Hepatocyte (in vitro differentiated cells): ENCODE measurements at regions not wholly inside any gene's neighbourhood (a gene's known extent, or its start where the extent isn't known, plus 50 kb on each side); places are given as distances from the start of the nearest gene placed in this dataset.

ENCODE experiments used
- DNase-seq: peaks from one replicate; pipeline ENCODE4 v3.0.0-alpha.2; 2016; ENCODE audit warnings: low spot score
- H2AFZ ChIP-seq: fragments of 200-600 bp; sonication (generic); 2 replicates; pipeline ENCODE4 v1.6.0; 2016; ENCODE audit warnings: antibody characterized with exemption, mild to moderate bottlenecking
- H3K27ac ChIP-seq: fragments of 200-600 bp; sonication (generic); 2 replicates; pipeline ENCODE4 v1.5.1; 2016; ENCODE audit warnings: mild to moderate bottlenecking
- H3K27me3 ChIP-seq: fragments of 200-600 bp; sonication (generic); 2 replicates; pipeline ENCODE4 v1.6.1; 2016
- H3K36me3 ChIP-seq: fragments of 200-600 bp; sonication (generic); replicated peaks from 2 replicates; pipeline ENCODE4 v1.5.1; 2016; ENCODE audit warnings: low read depth; ENCODE audit not compliant: insufficient read depth
- H3K4me1 ChIP-seq: fragments of 200-600 bp; sonication (generic); 2 replicates; pipeline ENCODE4 v1.5.1; 2016; ENCODE audit warnings: mild to moderate bottlenecking, moderate library complexity; ENCODE audit not compliant: insufficient read depth
- H3K4me2 ChIP-seq: fragments of 200-600 bp; sonication (generic); 2 replicates; pipeline ENCODE4 v1.6.0; 2016
- H3K4me3 ChIP-seq: fragments of 200-600 bp; sonication (generic); 2 replicates; pipeline ENCODE4 v1.5.1; 2016; ENCODE audit warnings: mild to moderate bottlenecking
- H3K79me2 ChIP-seq: fragments of 200-600 bp; sonication (generic); 2 replicates; pipeline ENCODE4 v1.6.0; 2017; ENCODE audit warnings: mild to moderate bottlenecking
- H3K9me2 ChIP-seq: fragments of 200-600 bp; sonication (generic); replicated peaks from 2 replicates; pipeline ENCODE4 v1.6.0; 2017; ENCODE audit warnings: mild to moderate bottlenecking; ENCODE audit not compliant: insufficient read depth
- H3K9me3 ChIP-seq: fragments of 200-600 bp; sonication (generic); 2 replicates; pipeline ENCODE4 v1.5.1; 2016; ENCODE audit warnings: low read depth, mild to moderate bottlenecking
- H4K20me1 ChIP-seq: fragments of 200-600 bp; sonication (generic); 2 replicates; pipeline ENCODE4 v1.6.0; 2016; ENCODE audit warnings: mild to moderate bottlenecking; ENCODE audit not compliant: insufficient read depth, poor library complexity, severe bottlenecking
- CTCF ChIP-seq: fragments of 200-600 bp; sonication (generic); IDR thresholded peaks from 2 replicates; pipeline ENCODE4 v1.5.1; 2016; ENCODE audit warnings: antibody characterized with exemption, mild to moderate bottlenecking; ENCODE audit not compliant: poor library complexity
- EZH2 ChIP-seq: fragments of 200-600 bp; sonication (generic); IDR thresholded peaks from 2 replicates; pipeline ENCODE4 v1.6.1; 2016; ENCODE audit warnings: antibody characterized with exemption, mild to moderate bottlenecking, borderline replicate concordance
- EZH2phosphoT487 ChIP-seq: fragments of 200-600 bp; sonication (generic); IDR thresholded peaks from one replicate; pipeline ENCODE4 v1.6.1; 2018; ENCODE audit warnings: antibody characterized with exemption, mild to moderate bottlenecking, low read depth, moderate library complexity; ENCODE audit not compliant: unreplicated experiment, severe bottlenecking
- WGBS: methylation state at CpG from one replicate; pipeline ENCODE4 v1.1.6; 2016; ENCODE audit warnings: low lambda C conversion rate; ENCODE audit errors: missing lambda C conversion rate; 5-methylcytosine and 5-hydroxymethylcytosine counted together

DNA sequence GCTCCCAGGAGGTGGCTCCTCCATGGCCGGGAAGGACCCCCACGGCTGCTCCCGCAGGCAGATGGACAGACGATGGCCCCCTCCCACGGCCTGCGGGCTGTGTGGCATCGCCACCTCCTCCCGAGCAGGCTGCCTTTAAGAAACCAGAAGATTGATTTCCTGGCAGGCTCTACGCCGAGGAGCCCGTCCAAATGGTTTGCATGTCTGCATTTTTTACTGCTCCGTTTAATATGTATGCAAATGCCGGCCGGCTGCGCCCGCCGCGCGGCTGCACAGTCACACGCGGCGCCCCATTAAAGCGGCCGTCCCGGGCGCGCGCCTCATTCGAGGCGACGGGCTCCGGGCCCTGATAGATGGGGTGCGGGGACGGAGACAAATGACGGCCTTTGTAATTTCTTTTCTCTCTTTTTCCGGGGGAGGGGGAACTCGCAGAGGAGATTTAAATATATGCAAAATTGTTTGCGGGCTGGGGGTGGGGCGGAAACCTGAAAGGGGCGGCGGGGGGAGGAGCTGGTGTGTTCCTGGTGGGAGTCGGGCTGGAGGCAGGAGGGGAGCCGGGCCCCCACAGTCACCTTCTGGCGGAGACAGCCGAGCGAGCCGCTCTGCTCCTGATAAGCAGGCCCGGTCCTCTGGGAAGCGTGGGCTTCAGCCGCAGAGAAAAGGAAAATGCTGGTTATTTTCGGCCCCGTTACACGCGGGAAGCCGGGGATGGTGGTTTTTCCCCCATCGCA lies 158.7 kb upstream of the IER5L start:
- no peaks in the 10 kb centered on the region for H4K20me1 ChIP-seq
- H3K9me2 ChIP-seq: no peaks in the 10 kb centered on the region
- no peaks in the 10 kb centered on the region for H3K27me3 ChIP-seq
- peak overlapping the region; percentile 70 for H3K4me2 ChIP-seq
- no peaks in the 10 kb centered on the region for H3K79me2 ChIP-seq
- H3K4me3 ChIP-seq: no peak overlapping the region
- no peaks in the 10 kb centered on the region for H3K36me3 ChIP-seq
- 13% methylated on average over 48 of the region's 56 CpGs for WGBS
- TF ChIP-seq EZH2phosphoT487: no peak
- no peak for TF ChIP-seq CTCF
- TF ChIP-seq EZH2: no peak
- no peaks in the 10 kb centered on the region for H3K9me3 ChIP-seq
- peak overlapping the region; percentile 21 for H2AFZ ChIP-seq
- H3K4me1 ChIP-seq: peaks cover 51% of the 10 kb centered on the region
- DNase-seq: peak; percentile 81
- H3K27ac ChIP-seq: peak overlapping the region; percentile 96

- Histone ChIP-seq H3K9me3 (no peaks in the 10 kb centered on the region), H3K36me3 (no peaks in the 10 kb centered on the region), H3K4me2 (peak overlapping the region; percentile 70), H3K27me3 (no peaks in the 10 kb centered on the region), H3K4me3 (no peak overlapping the region), H3K4me1 (peaks cover 51% of the 10 kb centered on the region), H3K9me2 (no peaks in the 10 kb centered on the region), H3K27ac (peak overlapping the region; percentile 96), H2AFZ (peak overlapping the region; percentile 13), H3K79me2 (no peaks in the 10 kb centered on the region), H4K20me1 (no peaks in the 10 kb centered on the region)
- 74% methylated on average over 5 of the region's 5 CpGs for WGBS
- no peak for TF ChIP-seq EZH2
- no peak for DNase-seq
Observed at GRCh38 chr9:129336130-129336528, 158.1 kb upstream of the IER5L start.

DNA sequence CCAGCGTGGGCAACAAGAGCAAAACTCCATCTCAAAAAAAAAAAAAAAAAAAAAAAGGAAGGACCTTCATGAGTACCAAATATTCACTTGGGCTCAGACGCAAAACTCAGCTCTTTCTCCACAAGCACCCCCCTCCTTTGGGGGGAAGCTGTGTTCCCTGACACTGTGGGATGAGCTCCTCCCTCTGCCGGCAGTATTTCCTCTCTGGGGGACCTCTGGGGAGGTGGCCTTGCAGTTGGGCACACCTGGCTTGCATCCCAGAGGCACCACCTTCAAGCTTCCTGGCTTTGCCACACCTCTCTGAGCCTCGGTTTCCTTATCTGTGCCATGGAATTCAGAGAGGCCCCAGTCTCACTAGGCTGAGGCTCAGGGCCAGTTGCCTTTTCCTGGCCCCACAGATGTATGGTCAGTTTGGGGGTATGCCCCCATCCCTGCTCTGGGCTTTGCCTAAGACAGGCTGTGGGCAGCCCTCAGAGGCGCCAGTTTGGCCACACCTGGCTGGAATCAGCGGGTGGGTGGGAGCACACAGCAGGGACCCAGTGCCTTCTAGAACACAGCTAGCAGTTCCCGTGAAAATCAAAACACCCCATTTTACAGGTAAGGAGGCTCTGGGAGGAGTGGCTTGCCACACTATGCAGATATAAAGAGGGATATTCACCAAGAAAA lies 157.5 kb upstream of the IER5L start:
- Histone ChIP-seq H3K27me3 (no peaks in the 10 kb centered on the region), H3K4me1 (peaks cover 51% of the 10 kb centered on the region), H4K20me1 (no peaks in the 10 kb centered on the region), H2AFZ (no peak overlapping the region), H3K27ac (peak overlapping the region; percentile 96), H3K9me2 (no peaks in the 10 kb centered on the region), H3K9me3 (no peaks in the 10 kb centered on the region), H3K4me2 (peak overlapping the region; percentile 70), H3K36me3 (no peaks in the 10 kb centered on the region), H3K4me3 (no peak overlapping the region), H3K79me2 (no peaks in the 10 kb centered on the region)
- WGBS: 70% methylated on average over 7 of the region's 7 CpGs
- no peak for DNase-seq
- TF ChIP-seq EZH2phosphoT487: no peak
- TF ChIP-seq CTCF: no peak
- TF ChIP-seq EZH2: no peak
